Esophagus mucosa (tissue), 1 donor: ENCODE measurements at regions not wholly inside any gene's neighbourhood (a gene's known extent, or its start where the extent isn't known, plus 50 kb on each side); places are given as distances from the start of the nearest gene placed in this dataset.

Experiments used
- ATAC-seq: fragments of 200-7000 bp; cut with Tn5 transposase; one replicate; pipeline ENCODE4 v1.9.1; 2020
- donor health status: DM: yes; HTN: yes; CAD: no.

DNA sequence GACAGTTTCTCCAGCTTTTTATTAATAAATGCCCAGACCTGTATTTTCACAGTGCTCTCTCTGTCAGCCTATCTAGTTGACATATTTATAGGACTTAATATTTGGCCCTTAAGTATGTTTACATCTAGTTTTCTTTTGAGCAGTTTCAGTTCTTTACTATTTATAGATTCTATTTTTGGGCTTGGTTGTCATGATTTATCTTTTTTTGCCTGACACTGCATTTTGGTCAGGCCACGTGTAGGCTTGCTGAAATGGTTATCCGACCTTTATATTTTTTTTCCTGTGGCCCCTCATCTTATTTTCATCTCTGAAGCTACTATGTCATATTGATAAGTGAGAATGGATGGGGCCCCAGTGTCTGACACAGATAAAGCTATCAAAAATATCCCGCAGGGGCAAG, 515.4 kb upstream of the FZD8 start:
- no peak for ATAC-seq

DNA sequence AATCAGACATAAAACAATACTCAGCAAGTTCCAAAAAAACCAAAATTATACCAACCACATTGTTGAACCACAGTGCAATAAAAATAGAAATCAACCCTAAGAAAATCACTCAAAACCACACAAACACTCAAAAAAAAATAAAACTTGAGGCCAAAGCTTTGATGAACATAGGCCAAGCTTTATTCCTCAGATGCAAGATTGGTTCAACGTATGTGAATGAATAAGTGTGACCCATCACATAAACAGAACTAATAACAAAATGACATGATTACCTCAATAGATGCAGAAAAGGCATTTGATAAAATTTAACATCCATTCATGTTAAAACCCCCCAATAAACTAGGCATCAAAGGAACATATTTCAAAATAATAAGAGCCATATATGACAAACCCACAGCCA, 506.1 kb upstream of the FZD8 start:
- ATAC-seq: no peak

DNA sequence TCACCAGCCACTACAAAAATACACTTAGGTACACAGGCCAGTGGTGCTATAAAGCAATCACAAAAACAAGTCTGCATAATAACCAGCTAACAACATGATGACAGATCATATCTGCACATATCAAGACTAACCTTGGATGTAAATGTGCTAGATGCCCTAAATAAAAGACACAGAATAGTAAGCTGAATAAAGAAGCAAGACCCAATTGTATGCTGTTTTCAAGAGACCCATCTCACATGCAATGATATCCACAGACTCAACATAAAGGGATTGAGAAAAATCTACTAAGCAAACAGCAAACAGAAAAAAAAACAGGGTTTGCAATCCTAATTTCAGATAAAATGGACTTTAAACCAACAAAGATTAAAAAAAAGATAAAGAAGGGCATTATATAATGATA, 505.4 kb upstream of the FZD8 start:
- no peak for ATAC-seq

DNA sequence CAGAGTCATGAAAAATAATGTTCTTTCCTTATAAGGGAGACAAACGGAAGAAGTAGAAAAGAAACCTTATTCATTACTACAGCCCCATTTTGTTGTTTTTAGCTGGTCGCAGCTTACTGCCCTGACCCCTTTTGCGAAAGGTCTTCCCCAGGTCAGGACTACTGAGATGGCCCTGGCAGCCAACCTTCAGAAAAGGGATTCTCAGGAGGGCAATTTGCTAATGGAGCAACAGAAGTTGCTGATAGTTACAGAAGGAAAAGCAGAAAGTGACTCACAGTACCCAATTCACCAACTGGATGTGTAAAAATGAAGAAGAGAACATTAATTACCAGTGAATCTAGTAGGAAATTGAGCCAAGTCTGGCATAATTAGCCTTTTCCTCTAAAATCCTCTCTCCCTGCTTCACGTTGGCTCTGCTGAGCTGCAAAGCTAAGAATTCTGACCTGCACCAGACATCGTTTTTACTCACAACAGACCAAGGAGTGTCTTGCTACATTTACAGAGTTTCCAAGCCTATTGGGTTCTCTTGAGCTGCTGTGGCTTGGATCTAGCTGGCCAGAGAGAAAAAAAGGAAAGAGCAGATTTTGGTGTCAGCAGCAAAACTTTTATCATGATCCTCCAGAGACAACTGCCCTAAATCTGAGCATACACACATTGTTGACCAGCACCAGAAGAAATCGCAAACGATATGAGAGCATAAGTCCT, 499.9 kb upstream of the FZD8 start:
- no peak for ATAC-seq

DNA sequence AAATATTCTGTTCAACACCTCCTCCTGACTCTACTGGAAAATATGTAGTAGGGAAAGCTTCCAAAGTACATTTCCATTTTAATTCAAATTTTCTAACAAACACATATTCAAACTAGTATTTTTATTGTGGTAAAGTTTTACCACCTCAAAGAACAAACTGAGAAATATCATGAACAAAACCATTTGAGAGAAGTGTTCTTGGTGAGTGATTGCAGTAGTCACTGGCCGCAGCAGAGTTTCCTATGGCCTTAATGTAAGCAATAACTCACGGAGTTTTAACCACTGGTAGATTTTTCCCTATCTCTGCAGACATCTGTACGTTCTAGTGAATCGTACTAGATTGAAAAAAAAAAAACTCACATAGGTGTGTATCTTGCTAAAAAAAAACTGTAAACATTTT, 487.0 kb upstream of the FZD8 start:
- no peak for ATAC-seq

DNA sequence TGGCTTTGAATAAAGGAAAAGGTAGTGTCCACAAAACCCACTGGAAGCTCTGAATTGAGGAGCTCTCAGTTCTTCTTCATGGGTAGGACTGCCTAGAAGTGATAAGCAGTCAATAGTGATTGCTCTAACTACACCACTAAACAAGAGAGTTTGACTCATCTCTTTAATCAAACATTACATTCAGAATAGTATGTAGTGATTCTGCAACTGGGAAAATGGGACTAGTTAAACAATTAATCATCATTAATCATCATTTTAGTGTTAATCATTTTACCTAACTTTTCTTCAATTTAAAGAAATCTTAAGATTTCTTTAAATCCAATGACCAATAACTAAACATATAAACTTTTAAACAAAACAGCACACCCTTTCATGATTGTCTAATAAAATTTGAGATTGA, 484.0 kb upstream of the FZD8 start:
- no peak for ATAC-seq

DNA sequence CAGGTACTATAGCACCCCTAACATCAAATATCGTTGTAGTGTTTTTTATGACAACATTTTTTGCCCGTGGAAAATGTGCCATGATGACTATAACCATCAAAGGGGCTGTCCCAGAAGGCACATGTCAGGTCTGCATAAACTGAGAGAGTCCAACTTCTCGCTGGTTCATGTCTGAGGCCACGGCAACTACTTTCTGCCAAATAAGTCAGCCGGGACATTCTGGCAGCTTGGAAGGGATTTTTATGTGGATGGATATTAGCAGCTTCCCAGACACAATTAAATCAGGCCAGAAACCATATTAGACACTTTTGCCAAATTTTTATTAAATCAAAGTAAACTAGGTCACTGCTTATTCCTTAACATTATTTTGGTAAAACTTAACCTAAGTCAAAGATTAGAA, 477.4 kb upstream of the FZD8 start:
- ATAC-seq: no peak

DNA sequence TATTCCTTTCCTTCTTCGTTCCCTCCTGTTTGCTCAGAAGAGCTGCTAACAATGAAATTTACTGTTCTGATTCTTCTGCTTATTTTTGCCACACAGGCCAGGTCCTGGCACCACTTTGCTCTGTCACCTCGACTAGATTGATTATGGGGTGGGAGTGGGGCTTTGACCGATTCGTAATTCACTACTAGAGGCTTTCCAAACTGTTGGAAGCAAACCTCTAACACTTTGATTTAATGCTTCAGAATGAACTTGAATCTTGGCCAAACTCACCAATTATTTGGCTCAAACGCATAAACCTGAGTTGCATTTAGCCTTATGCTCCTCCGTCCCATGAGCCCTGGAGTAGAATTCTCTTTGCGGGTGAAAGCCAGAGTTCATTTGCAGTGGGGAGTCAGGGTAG, 476.2 kb upstream of the FZD8 start:
- no peak for ATAC-seq

DNA sequence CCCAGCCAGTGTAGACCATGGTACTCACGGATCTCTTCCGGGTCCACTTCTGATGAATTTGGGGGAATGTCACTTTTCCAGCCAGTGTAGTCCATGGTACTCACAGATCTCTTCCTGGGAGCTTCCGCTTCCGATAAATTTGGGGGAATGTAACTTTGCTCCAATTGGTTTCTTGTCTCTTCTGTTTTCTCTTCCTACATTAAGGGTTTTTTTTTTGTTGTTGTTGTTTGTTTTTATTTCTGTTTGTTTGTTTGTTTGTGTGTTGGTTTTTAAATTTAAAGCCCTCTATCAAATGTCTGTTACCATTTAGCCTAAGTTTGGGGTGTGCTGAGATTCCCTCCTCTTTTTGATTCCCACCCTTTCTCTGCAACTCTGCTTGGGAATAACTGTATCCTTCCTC, 475.8 kb upstream of the FZD8 start:
- no peak for ATAC-seq

DNA sequence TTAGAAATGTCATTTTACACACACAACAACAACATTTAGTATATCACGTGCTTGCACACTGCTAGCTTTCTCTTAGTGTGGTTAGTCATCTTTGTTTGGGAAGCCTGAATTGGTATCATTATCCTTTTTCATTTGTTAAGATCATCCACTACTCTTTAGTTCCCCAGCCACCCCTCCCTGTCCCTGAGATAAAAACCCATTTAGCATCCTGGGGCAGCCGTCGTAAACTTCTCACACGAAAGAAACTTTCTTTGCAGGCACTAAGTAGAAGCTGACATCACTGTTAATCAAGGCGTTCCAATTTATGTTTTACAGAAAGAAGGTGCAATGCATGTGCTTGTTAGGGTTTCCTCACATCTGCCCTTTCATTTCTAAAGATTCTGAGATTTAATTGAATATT, 475.1 kb upstream of the FZD8 start:
- ATAC-seq: no peak

DNA sequence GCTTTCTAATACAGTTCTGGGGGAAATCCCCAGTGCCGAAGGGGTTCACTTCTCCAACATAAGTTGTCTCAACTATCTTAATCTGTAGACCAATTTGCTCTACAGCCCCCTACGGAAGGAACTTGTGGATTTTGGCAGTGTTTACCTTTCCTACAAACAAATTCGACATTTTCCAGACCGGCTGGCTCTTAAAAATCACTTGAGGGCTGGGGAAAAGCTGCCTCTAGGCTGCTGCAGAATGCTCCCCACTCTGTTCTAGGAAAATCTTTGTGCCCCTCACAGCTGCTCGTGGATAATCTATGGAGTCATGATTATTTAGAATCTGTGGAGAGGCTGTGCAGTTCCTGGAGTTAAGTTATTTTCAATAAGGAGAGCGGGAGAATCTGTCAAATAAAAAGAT, 474.6 kb upstream of the FZD8 start:
- ATAC-seq: no peak

DNA sequence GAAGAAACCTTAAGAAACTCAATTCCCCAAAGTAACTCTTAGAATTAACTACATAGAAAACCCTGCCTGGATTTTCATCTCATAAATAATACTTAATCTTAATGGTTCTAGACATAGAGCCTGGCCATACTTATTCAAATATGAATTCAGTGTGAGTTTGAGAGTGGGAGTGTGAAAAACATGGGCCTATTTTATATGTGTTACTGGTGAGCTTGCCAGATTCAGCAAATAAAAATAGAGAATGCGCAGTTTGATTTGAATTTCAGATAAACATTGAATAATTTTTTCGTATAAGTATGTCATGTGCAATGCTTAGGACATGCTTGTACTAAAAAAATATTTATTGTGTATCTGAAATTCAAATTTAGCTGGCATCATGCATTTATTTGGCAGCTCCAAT, 473.9 kb upstream of the FZD8 start:
- ATAC-seq: no peak

DNA sequence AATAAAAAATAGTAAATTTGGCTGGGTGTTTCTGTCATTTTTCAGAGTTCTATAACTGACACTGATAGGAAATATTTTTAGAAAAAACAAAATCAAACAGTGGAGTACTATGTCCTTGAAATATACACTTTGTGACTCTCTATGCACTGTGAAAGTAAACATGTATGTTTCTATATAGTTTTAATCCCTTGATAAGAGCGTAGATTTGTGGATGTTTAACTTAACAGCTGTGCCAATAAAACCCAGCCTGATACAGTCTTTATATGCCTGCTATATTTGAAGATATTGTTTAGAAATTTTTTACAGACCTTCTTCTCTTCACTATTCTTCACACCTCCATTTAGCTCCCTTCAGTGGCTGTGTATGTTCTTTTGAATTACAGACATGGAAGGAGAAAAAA, 473.3 kb upstream of the FZD8 start:
- no peak for ATAC-seq

DNA sequence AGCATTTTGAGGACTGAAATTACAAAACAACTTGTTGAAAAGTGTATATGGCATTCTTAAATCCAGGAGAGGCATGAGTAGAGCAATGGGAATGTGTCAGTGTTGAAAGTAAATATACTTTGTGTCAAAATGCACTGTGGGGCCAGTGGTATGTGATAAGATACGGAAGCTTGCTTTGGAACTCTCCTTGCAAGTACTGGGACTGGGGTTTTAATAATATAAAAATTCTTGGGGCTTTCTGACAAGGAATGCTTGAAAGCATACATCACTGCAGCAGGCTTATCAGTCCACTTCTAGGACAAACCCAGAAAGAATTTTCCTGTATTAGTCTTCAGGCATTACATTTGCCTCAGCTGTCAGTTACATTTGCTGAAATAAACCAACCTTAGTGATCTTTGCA, 472.8 kb upstream of the FZD8 start:
- ATAC-seq: no peak

DNA sequence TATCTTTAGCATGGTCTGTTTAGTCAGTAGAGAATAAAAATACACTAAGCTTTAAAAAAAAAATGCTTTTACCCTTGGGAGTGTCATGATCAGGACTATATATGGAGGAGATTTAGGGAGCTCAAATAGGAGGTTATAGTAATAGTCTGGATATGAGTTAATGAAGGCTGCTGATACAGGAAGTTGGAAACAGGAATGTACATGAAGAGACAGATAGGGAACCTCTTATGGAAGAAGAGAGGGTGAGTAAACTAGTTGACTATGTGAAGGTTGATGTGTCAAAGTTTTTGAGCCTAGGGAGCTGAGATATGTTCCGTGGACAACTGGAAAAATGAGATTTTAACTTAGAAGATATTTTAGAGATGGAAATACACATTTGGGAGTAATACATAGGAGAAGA, 472.0 kb upstream of the FZD8 start:
- ATAC-seq: no peak

DNA sequence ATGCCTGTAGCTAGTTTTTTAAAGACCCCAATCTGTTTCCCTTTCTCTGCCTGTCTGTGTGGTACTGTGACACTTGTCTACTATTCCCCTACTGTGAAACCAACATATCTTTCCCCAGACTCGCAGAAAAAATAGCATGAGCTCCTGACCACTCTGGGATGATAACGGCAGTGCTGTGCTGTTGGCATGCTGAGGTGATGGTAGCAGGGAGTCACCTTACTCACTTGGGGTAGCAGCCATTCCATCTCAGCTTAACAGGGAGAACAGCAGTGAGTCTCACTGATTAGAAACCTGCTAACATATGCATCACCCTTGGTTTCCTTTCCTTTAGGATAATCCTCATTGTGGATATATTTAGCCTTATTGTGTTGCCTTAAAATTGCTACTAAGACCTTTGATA, 469.6 kb upstream of the FZD8 start:
- ATAC-seq: no peak

DNA sequence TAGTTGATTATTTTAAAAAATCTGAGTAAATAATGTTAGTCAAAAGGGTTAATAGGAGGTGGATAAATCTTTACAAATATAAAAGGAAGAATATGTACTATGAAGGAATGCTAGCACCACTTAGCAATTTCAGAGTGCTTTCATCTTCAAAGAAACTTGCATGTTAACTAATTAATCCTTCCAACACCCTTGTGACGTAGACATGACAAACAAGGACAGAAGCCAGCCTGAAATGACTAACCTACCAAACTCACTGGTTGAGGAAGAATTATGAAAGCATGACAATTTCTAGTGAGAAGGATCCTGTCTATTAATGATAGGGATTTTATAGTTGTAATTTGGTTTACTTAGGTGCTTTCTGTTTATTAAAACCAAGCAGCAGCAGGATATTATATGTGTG, 468.0 kb upstream of the FZD8 start:
- ATAC-seq: peak; percentile 67

DNA sequence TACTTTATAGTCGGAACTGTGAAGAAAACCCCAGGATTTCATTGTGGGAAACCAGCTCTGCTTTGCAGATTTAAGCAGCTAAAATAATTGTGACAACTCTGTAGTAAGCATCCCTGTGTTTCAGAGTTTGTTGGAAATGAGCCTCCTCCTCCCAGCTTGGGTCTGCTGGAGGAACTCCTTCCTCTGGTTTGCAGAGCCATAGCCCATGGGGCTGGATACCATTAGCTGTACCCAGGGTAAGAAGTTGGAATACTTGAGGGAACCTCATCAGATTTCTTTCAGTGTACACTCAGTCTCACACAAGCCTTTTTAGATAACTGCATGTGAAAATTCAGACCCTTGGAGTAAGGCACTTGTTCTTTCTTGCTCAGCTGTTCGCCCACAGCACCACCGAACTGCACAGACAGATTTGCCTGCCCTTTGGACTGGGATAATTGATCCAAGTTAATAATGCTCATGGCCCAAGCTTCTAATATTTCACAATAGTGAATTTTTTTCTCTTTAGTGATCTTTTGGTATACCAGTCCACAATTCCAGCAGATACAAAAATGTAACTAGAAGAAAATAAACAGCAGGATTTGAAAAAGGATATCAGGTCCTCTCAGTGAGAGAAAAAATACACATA, 467.4 kb upstream of the FZD8 start:
- no peak for ATAC-seq

DNA sequence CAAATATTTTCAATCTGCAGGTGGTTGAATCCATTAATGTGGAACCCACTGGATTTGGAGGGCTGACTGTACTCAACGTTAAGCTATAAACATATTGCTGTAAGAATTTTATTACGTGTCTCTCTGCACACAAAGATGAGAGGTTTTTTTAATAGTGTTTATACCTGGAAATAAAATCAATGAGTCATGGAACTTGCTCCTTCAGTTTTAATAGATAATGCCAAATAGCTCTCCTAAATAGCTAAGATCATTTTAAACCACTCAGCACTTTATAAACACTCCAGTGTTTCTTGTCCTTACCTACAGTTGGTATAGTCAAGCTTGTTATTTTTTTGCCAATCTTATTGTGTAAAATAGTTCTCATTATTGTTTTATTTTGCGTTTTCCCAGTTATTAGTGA, 455.6 kb upstream of the FZD8 start:
- ATAC-seq: no peak

DNA sequence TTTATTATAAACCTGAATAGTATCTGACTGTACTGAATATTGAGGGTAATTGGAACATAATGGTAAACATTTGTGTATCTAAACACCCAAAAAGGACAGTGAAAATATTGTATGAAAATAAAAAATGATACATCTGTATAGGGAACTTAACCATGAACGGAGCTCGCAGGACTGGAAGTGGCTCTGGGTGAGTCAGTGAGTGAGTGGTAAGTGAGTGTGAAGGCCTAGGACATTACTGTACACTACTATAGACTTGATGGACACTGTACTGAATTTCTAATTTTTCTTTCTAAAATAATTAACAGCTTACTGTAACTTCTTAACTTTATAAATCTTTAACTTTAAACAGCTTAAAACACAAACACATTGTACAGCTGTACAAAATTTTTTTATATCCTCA, 454.5 kb upstream of the FZD8 start:
- ATAC-seq: no peak

DNA sequence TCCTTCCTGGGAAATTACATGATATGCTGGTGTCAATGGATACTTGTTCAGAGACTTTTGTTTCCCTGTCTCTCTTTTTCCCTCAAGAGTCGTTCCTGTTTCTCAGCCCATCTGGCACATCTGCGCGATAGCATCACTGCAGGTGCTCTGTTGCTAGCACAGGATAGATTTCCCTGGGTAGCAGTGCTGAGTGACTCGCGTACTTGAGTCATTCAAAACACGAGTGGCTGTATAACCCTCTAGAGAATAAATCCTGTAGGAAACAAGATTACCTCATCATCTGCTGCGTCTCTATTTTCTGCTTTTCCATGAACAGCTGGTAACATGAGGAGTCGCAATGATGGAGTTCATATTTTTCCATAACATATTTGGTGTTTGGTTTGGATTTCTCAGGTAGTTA, 452.0 kb upstream of the FZD8 start:
- ATAC-seq: no peak

DNA sequence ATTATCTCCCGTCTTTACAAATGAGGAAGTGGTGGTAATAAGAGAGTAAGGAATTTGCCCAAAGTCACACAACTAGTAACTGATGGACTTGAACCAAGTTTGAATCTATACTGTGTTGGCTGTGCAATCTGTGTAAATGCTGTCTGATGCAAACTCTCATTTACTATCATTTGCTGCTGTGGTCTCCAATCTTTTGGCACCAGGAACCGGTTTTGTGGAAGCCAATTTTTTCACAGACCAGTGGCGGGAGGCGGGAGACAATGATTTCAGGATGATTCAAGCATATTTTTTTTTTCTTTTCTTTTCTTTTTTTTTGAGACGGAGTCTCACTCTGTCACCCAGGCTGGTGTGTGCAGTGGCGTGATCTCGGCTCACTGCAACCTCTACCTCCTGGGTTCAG, 450.0 kb upstream of the FZD8 start:
- no peak for ATAC-seq

DNA sequence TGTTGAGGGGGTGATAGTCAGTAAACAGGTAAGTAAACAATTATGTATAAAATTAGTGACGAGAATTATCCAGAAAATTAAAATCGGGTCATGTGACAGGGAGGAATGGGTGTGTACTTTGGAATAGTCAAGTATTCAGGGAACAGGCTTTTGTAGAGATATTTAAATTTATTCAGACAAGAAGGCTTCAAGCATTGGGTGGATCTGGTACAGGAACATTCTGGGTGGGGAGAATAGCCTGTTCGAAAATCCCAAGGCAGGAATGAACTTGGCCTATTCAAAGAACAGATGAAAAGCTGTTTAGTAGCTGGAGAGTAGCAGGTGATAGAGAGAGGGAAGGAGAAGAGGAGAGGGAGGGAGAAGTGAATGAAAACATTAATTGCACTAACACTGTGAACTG, 448.9 kb upstream of the FZD8 start:
- no peak for ATAC-seq

DNA sequence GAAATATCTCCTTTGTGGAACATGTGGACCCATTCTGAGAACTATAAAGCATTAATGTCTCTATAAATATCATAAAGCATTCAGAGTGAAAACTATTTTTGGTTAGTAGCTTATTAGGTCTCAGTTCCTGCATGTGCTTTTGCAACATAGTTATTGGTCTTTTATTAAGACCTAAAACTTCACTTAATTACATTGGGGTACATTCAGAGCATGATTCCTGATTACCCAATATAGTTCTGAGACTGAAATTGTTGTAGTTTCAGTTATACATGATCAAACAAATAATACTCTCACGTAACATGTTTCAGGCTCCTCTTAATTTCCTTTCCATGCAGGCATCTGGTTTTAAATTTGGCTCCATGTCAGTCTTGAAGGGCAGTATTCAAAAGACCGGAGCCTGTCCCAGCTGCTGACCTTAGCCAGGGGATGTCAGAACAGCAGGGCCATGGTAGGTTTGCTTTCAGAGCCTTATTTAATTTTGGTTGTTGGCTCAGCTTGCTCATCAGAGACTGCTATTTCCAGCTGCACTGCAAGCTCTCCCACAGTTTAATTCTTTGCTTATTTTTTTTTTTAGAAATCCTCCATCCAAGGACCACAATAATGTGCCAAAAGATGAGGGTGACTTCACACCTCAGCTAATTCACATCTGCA, 447.8 kb upstream of the FZD8 start:
- no peak for ATAC-seq
